OCI-LY7 (cell line): ENCODE measurements at regions not wholly inside any gene's neighbourhood (a gene's known extent, or its start where the extent isn't known, plus 50 kb on each side); places are given as distances from the start of the nearest gene placed in this dataset.

ENCODE experiments used
- BruUV-seq: library from RNA; stranded (reverse); fragments of 400-500 nt; replicated peaks from 2 replicates; lab custom pipeline; 2021; lab: Mats Ljungman, UMichigan
- CTCF ChIA-PET: fragments of 300-600 bp; sonication (Branson Sonifier 250); formaldehyde crosslinking; loops from one replicate; lab custom pipeline; 2022; ENCODE audit warnings: antibody characterized with exemption; ENCODE audit not compliant: unreplicated experiment; lab: Charles Lee
- POLR2A ChIA-PET: fragments of 300-600 bp; sonication (Branson Sonifier 250); formaldehyde crosslinking; loops from one replicate; lab custom pipeline; 2022; ENCODE audit warnings: antibody characterized with exemption; lab: Charles Lee
- DNase-seq: peaks from one replicate; pipeline ENCODE4 v3.0.0-alpha.2; 2015; ENCODE audit warnings: low spot score
- H2AFZ ChIP-seq: fragments of 200-600 bp; sonication (generic), shearing (Covaris generic); 2 replicates; pipeline ENCODE4 v1.6.1; 2014; ENCODE audit warnings: mild to moderate bottlenecking, antibody characterized with exemption, low read length, moderate library complexity
- H3K27ac ChIP-seq: fragments of 200-600 bp; sonication (generic); 2 replicates; pipeline ENCODE4 v1.5.1; 2014; ENCODE audit warnings: mixed run types, low read depth, mild to moderate bottlenecking, moderate library complexity, low read length, inconsistent platforms; ENCODE audit not compliant: poor library complexity, severe bottlenecking
- H3K36me3 ChIP-seq: fragments of 200-600 bp; sonication (generic); 2 replicates; pipeline ENCODE4 v1.6.1; 2014; ENCODE audit warnings: mild to moderate bottlenecking, antibody characterized with exemption, low read length, moderate library complexity, mixed read lengths; ENCODE audit not compliant: insufficient read depth
- H3K4me1 ChIP-seq: fragments of 200-600 bp; sonication (generic); 2 replicates; pipeline ENCODE4 v1.5.1; 2014; ENCODE audit warnings: mild to moderate bottlenecking, low read length; ENCODE audit not compliant: insufficient read depth, poor library complexity, severe bottlenecking
- H3K4me2 ChIP-seq: fragments of 200-600 bp; sonication (generic); 2 replicates; pipeline ENCODE4 v1.6.1; 2014; ENCODE audit warnings: mild to moderate bottlenecking, low read length
- H3K4me3 ChIP-seq: fragments of 200-600 bp; sonication (generic); 2 replicates; pipeline ENCODE4 v1.5.1; 2014; ENCODE audit warnings: mild to moderate bottlenecking, low read depth, low read length; ENCODE audit not compliant: poor library complexity, severe bottlenecking
- H3K79me2 ChIP-seq: fragments of 200-600 bp; sonication (generic); 2 replicates; pipeline ENCODE4 v1.6.1; 2016; ENCODE audit warnings: low read depth, mild to moderate bottlenecking, low read length, moderate library complexity, mixed read lengths; ENCODE audit not compliant: insufficient read depth
- H3K9me2 ChIP-seq: fragments of 200-600 bp; sonication (generic); 2 replicates; pipeline ENCODE4 v1.6.1; 2016; ENCODE audit warnings: mild to moderate bottlenecking, low read length, mixed read lengths; ENCODE audit not compliant: insufficient read depth
- H3K9me3 ChIP-seq: fragments of 200-600 bp; sonication (generic); 2 replicates; pipeline ENCODE4 v1.6.1; 2014; ENCODE audit warnings: mild to moderate bottlenecking, mixed run types, low read length, mixed read lengths
- H4K20me1 ChIP-seq: fragments of 200-600 bp; sonication (generic); 2 replicates; pipeline ENCODE4 v1.6.1; 2014; ENCODE audit warnings: mild to moderate bottlenecking, antibody characterized with exemption, low read length, moderate library complexity, mixed read lengths; ENCODE audit not compliant: insufficient read depth
- EZH2phosphoT487 ChIP-seq: fragments of 200-600 bp; sonication (generic); IDR thresholded peaks from 2 replicates; pipeline ENCODE4 v1.6.1; 2018; ENCODE audit warnings: low read depth, borderline replicate concordance, mild to moderate bottlenecking, mixed run types, antibody characterized with exemption, low read length, moderate library complexity, mixed read lengths
- intact Hi-C: fragments of 100-400 bp; cut with micrococcal nuclease; formaldehyde crosslinking; loops from one replicate; pipeline ENCODE4 v1.10.0; 2022; ENCODE audit not compliant: unreplicated experiment
- TF ChIP-seq, protein P1 (sequence below): fragments of 200-600 bp; sonication (generic); conservative IDR thresholded peaks from 2 replicates; pipeline ENCODE4 v1.5.1; 2014; ENCODE audit warnings: mild to moderate bottlenecking, antibody characterized with exemption, low read length, moderate library complexity, mixed read lengths

DNA sequence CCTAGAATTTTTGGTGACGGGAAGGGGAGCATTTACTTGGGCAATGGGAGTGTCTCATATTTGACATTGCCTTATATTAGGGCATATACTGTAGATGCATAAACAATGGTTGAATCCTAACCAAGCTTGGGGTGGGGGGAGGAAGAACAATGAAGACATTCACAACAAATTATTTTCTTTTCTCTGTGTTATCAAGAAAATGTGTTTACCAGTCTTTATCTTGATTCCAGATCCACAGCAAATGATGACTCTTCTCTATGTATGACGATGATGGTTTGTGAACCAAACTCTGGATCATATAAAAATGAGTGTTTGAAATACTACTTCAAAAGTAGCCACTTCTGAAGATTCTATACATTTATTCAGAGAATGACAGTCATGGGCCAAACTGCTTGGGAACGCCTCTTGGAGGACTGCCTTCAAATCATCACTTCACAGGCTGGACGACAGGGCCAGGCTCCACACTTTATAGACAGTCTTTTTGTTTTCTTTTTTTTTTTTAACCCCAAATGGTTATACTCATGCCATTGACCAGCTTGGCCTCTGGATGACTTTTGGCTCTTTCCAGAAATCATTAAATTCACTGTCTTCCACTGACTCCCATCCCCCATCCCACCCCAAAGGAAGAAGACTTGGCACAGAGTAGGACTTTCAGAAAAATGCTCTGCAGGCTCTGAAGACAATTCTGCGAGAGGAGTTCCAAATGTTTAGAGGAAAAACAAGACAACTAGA, 123.8 kb upstream of the LIFR start:
- BruUV-seq: no TSS peak
- ChIA-PET POLR2A (interaction anchor here (0.5 kb wide), 1 partner anchor 609 kb away, joined by 3 read pairs; no protein-coding TSS in a partner anchor), CTCF (no interaction called here)

DNA sequence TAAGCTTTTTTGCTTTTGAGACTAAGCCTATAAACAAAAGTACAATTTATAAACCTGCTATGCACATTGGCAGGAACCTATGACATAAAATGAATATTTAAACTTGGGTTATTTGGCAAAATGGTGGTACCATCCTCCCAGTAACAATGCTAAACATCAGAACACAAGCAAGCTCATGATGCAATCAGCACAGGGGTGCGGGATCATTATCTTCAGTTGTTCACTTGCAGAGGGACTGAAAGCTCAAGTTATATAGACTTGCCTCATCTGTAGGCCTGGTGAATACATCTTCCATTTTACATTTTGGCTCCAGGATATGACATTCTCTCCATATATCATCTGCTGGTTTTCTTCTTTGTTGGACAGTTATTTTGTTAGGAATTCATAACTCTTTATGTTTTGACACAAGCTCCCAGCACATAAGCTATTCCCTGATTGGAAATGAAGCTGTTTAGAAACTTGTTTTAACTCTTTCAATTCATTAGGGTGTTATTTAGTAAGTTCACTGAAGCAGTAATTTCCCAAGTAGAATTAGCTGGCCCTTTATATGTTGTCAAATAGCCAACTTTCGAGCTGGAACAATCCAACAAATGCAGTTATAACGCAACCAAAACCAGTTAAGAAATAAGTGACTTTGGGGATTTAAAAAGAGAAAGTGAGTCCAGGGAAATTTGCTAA, 124.7 kb upstream of the LIFR start:
- POLR2A ChIA-PET: interaction anchor here (0.5 kb wide), 1 partner anchor 608 kb away, joined by 3 read pairs; no protein-coding TSS in a partner anchor
- no peak overlapping the region for H3K27ac ChIP-seq
- no peaks in the 10 kb centered on the region for H3K9me2 ChIP-seq
- CTCF ChIA-PET: no interaction called here
- H4K20me1 ChIP-seq: no peaks in the 10 kb centered on the region
- intact Hi-C loops: no loop called here
- no peak overlapping the region for H2AFZ ChIP-seq
- TF ChIP-seq EZH2phosphoT487: no peak
- TF ChIP-seq, protein P1, sequence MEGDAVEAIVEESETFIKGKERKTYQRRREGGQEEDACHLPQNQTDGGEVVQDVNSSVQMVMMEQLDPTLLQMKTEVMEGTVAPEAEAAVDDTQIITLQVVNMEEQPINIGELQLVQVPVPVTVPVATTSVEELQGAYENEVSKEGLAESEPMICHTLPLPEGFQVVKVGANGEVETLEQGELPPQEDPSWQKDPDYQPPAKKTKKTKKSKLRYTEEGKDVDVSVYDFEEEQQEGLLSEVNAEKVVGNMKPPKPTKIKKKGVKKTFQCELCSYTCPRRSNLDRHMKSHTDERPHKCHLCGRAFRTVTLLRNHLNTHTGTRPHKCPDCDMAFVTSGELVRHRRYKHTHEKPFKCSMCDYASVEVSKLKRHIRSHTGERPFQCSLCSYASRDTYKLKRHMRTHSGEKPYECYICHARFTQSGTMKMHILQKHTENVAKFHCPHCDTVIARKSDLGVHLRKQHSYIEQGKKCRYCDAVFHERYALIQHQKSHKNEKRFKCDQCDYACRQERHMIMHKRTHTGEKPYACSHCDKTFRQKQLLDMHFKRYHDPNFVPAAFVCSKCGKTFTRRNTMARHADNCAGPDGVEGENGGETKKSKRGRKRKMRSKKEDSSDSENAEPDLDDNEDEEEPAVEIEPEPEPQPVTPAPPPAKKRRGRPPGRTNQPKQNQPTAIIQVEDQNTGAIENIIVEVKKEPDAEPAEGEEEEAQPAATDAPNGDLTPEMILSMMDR: no peak
- H3K4me2 ChIP-seq: no peak overlapping the region
- BruUV-seq: no TSS peak
- H3K4me1 ChIP-seq: no peaks in the 10 kb centered on the region
- H3K36me3 ChIP-seq: no peaks in the 10 kb centered on the region
- H3K79me2 ChIP-seq: no peaks in the 10 kb centered on the region
- DNase-seq: no peak
- H3K4me3 ChIP-seq: no peak overlapping the region
- H3K9me3 ChIP-seq: no peaks in the 10 kb centered on the region

More for the DNA sequence above, 123.8 kb upstream of the LIFR start:
- Histone ChIP-seq H3K79me2 (no peaks in the 10 kb centered on the region), H3K4me3 (no peak overlapping the region), H3K4me1 (no peaks in the 10 kb centered on the region), H2AFZ (no peak overlapping the region), H3K9me3 (no peaks in the 10 kb centered on the region), H3K9me2 (no peaks in the 10 kb centered on the region), H3K36me3 (no peaks in the 10 kb centered on the region), H3K4me2 (no peak overlapping the region), H3K27ac (no peak overlapping the region), H4K20me1 (no peaks in the 10 kb centered on the region)
- no peak for DNase-seq
- TF ChIP-seq EZH2phosphoT487: no peak
- TF ChIP-seq, protein P1: no peak
- intact Hi-C loops: no loop called here

DNA sequence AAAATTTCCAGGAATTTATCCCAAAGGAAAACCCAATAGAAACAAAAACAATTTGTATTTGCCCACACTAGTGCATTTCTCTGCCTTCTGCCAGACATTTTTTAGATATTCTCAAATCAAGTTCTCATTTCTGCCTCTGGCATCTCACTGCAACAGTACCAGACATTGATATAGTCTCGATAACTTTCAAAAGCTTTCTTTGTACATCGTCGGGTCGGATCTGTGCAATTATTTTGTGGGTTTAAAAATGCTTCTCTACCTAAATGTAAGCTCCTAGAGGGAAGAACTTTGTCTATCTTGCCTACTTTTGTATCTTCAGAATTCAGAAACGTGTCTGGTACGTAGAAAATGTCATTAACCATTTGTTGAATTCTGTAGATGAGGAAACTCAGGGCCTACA, 125.5 kb upstream of the LIFR start:
- no peak overlapping the region for H2AFZ ChIP-seq
- no peak for TF ChIP-seq EZH2phosphoT487
- TF ChIP-seq, protein P1: no peak
- H3K27ac ChIP-seq: no peak overlapping the region
- CTCF ChIA-PET: no interaction called here
- no peaks in the 10 kb centered on the region for H4K20me1 ChIP-seq
- DNase-seq: no peak
- POLR2A ChIA-PET: no interaction called here
- H3K36me3 ChIP-seq: no peaks in the 10 kb centered on the region
- BruUV-seq: no TSS peak
- H3K79me2 ChIP-seq: no peaks in the 10 kb centered on the region
- no peaks in the 10 kb centered on the region for H3K9me2 ChIP-seq
- intact Hi-C loops: no loop called here
- no peaks in the 10 kb centered on the region for H3K4me1 ChIP-seq
- no peak overlapping the region for H3K4me2 ChIP-seq
- no peak overlapping the region for H3K4me3 ChIP-seq
- H3K9me3 ChIP-seq: no peaks in the 10 kb centered on the region
